Brain microvascular endothelial cell (primary cell): ENCODE measurements at regions not wholly inside any gene's neighbourhood (a gene's known extent, or its start where the extent isn't known, plus 50 kb on each side); places are given as distances from the start of the nearest gene placed in this dataset.
A peak's percentile ranks its signal among the peaks of the same experiment; 100 is the strongest.

Experiments used
- DNase-seq: peaks from one replicate; pipeline ENCODE4 v3.0.0-alpha.2; 2020
- H3K27ac ChIP-seq: fragments of 250-450 bp; sonication (Bioruptor Pico); 2 replicates; pipeline ENCODE4 v1.5.1; 2020; ENCODE audit warnings: mild to moderate bottlenecking, moderate library complexity
- H3K27me3 ChIP-seq: fragments of 250-450 bp; sonication (Bioruptor Pico); replicated peaks from 2 replicates; pipeline ENCODE4 v1.5.1; 2020; ENCODE audit warnings: mild to moderate bottlenecking
- H3K36me3 ChIP-seq: fragments of 250-450 bp; sonication (Bioruptor Pico); replicated peaks from 2 replicates; pipeline ENCODE4 v1.5.1; 2020; ENCODE audit warnings: mild to moderate bottlenecking
- H3K4me3 ChIP-seq: 2 replicates; pipeline ENCODE4 v1.5.1; 2011; ENCODE audit warnings: low read depth, mild to moderate bottlenecking, control low read depth, low read length, moderate library complexity
- CTCF ChIP-seq: IDR thresholded peaks from 2 replicates; pipeline ENCODE4 v1.5.1; 2011; ENCODE audit warnings: low read depth, mild to moderate bottlenecking, moderate library complexity, low read length, control low read depth, inconsistent platforms; ENCODE audit errors: missing control alignments
- in situ Hi-C: cut with HindIII; loops from 2 replicates; pipeline ENCODE4 v1.10.0; 2017; ENCODE audit warnings: low sequenced_read_pairs, low pct_ligation_motif_present

DNA sequence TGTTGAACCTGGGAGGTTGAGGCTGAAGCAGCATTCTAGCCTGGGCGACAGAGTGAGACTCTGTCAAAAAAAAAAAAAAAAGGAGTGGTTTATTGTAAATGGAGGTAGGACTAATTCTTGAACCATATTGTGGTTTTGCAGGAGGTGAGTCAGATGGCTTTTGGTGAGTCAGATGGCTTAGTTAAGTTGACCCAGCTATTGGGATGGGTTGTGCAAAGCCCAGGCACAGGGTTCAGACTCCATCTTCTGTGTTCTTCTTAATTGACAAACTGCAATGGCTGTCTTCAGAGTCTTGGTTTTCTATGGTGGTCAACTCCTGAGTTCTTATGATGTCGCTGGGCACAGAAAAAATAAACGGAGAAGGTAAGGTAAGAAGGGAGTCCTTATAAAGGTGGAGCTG, 182.7 kb downstream of the ADAMTS15 start:
- no peak overlapping the region for H3K4me3 ChIP-seq
- H3K27me3 ChIP-seq, result no peaks in the 10 kb centered on the region
- in situ Hi-C loops, result no loop called here
- H3K27ac ChIP-seq, result no peak overlapping the region
- peak; percentile 36 for TF ChIP-seq CTCF
- H3K36me3 ChIP-seq, result no peaks in the 10 kb centered on the region
- DNase-seq, result peak; percentile 93

DNA sequence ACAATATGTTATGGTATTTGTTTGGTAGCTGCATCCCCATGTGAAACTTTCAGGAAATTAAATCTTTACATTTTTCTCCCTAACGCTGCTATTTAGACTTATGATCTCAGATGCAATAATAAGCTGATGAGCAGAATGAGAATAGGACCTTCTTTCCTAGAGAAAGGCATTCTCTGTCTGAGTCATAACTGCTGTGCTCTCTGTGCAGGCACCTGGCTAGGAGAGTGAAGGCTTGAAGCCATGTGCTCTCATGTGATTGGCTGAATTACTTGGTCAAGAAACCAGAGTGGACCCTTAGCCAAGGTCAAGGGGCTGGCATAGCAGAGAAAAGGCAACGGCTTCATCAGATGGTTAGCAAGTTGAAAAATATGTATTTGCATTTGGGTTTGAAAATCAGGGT, 185.0 kb downstream of the ADAMTS15 start:
- no peak overlapping the region for H3K27ac ChIP-seq
- no peak overlapping the region for H3K4me3 ChIP-seq
- no peaks in the 10 kb centered on the region for H3K27me3 ChIP-seq
- in situ Hi-C loops, result no loop called here
- H3K36me3 ChIP-seq, result no peaks in the 10 kb centered on the region
- DNase-seq, result no peak
- no peak for TF ChIP-seq CTCF

GRCh38 chr11:130634186-130634585, 185.7 kb downstream of the ADAMTS15 start:
- H3K36me3 ChIP-seq, result no peaks in the 10 kb centered on the region
- H3K27me3 ChIP-seq, result no peaks in the 10 kb centered on the region
- DNase-seq, result no peak
- in situ Hi-C loops, result no loop called here
- H3K27ac ChIP-seq, result no peak overlapping the region
- H3K4me3 ChIP-seq, result no peak overlapping the region
- TF ChIP-seq CTCF, result no peak

- in situ Hi-C loops, result no loop called here
- no peak for TF ChIP-seq CTCF
- Histone ChIP-seq H3K36me3 (no peaks in the 10 kb centered on the region), H3K27me3 (no peaks in the 10 kb centered on the region), H3K27ac (peak overlapping the region; percentile 74), H3K4me3 (no peak overlapping the region)
- DNase-seq, result peak; percentile 54
Observed at GRCh38 chr11:130634961-130635473, 186.6 kb downstream of the ADAMTS15 start.

DNA sequence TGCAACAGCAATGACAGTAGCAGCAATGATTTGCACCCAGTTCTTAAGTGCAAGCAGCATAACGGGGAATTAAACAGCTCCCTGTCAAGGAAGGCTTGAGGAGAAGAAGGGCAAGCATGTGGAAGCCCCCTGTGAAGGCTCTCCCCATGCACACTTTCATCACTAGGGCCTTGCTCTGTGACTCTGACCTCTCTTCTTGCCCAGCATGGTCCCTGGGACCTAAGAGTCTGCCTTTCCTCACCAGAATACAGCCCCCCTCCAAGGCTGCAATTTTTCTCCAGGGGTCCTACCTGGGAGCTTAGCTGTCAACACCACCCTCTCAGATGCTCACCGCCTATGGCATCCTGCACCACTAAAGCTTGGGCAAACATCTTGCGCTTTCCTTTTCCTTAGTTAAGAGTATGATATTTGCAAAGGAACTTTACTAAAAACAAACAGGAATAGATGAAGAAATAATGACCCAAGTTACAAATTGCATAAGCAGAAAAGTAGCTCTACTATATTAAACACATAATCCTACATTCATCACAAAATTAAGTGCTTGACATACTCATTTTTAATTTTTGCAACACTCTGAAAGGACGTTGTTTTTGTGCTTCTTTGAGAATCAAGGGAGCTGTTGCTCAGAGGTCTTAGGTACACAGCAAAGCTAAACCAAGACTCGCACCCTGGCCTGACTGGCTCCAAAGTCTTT, 187.6 kb downstream of the ADAMTS15 start:
- TF ChIP-seq CTCF, result no peak
- Histone ChIP-seq H3K36me3 (no peaks in the 10 kb centered on the region), H3K27me3 (no peaks in the 10 kb centered on the region), H3K4me3 (no peak overlapping the region), H3K27ac (peak overlapping the region; percentile 59)
- DNase-seq, result no peak
- in situ Hi-C loops, result no loop called here
